Midbrain (tissue), 1 donor: ENCODE measurements at regions not wholly inside any gene's neighbourhood (a gene's known extent, or its start where the extent isn't known, plus 50 kb on each side); places are given as distances from the start of the nearest gene placed in this dataset.
A peak's percentile ranks its signal among the peaks of the same experiment; 100 is the strongest.
"Not testable (repeated sequence)": the region's sequence is repeated elsewhere in the genome, so short reads cannot be mapped to it uniquely, and the experiment has no call there.

Source experiments
- DNase-seq: peaks from one replicate; lab custom pipeline; 2025; lab: John Stamatoyannopoulos, UW

DNA sequence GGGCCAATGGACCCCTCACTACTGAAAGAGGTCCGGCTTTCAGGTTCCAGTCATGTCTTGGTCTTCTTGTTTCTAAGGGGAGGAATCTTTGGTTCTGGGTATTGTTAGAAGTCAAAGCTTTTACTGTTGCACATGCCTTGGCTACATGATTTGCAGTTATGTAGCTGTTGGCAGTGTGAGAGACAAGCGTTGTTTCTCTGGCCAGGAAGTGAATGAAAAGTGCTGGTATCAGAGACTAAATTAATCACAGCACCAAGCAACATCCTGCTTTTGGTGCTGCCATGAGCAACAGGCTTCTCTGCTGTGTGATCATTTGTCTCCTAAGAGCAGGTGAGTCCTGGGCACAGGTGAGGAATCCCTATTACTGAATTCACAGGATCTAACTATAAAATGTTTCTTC is 100.1 kb upstream of the PRSS3 start:
- DNase-seq = no peak

DNA sequence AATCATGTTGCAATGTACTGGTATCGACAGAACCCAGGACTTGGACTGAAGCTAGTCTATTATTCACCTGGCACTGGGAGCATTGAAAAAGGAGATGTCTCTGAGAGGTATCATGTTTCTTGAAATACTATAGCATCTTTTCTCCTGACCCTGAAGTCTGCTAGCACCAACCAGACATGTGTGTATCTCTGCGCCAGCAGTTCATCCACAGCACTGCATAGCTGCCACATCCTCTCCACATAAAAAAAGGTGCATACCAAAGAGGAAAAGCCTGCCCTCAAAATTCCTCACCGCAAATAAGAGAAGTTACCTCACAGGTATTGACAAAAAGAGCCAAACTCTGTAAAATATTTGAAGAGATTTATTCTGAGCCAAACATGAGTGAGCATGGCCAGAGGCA is 99.5 kb upstream of the PRSS3 start:
- DNase-seq = no peak

DNA sequence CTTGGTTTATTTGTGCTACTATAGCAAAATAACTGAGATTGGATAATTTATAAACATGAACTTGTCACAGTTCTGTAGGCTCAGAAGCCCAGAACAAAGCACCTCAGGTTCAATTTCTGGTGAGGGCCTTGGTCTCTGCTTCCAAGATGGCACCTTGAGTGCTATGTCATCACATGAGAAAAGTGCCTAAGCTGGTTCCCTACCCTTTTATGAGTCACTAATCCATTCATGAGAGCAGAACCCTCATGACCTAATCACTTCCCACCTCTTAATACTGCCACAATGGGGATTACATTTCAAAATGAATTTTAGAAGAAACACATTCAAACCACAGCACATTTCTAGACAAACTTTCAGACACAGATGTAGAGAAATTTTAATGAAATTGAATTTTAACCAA is 98.2 kb upstream of the PRSS3 start:
- no peak for DNase-seq

DNA sequence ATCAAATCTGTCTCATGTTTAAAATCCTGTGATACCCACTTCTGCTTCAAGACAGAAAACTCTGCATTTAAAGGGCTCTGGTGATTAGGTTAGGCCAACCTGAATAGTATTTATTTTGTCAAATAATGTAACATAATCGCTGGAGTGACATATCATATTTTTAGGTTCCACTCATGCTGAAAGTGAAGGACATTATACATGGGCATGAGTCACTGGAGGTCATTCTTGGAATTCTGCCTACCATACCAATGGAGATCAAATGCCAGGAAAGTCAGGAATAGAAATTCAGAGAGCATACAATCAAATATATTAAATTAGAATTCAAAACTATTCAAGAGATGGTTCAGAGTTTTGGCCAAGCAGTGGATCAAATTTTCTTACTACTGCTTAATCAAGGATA is 97.1 kb upstream of the PRSS3 start:
- DNase-seq = no peak

DNA sequence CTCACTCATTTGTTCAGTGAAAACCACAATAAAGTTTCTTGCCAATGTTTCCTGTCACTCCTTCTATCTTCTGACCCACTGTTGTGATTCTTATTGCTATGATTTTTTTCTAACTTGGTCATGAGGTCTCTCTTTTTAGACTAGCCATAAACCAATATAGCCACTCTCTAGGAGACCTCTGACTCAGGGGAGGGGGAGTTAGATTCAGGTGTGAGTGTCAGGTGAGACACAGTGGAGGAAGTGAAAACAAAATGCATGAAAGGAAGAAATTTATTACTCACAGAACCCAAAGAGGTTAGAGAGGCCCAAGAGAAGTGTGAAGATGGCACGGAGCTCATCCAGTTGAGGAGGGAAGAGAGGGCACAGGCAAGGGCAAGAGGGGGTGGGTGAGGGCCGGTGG is 94.4 kb upstream of the PRSS3 start:
- DNase-seq = not testable (repeated sequence)

DNA sequence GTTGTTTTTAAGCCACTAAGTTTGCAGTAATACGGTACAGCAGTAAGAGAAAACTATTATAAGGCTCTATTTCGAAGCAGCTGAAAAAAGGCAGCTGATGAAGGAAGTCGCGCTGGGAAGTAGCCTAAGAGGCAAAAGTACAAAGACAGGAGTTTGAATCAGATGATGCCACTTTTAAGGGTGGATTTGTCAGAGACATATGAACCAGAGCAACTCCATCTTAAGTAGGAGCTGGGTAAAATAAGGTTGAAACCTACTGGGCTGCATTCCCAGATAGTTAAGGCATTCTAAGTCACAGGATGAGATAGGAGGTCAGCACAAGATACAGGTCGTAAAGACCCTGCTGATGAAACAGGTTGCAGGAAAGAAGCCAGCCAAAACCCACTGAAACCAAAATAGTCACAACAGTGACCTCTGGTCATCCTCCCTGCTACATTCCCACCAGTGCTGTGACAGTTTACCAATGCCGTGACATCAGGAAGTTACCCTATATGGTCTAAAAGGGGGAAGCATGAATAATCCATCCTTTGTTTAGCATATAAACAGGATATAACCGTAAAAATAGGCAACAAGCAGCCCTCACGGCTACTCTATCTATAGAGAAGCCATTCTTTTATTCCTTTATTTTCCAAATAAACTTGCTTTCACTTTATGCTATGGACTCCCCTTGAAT is 91.8 kb upstream of the PRSS3 start:
- DNase-seq = no peak

DNA sequence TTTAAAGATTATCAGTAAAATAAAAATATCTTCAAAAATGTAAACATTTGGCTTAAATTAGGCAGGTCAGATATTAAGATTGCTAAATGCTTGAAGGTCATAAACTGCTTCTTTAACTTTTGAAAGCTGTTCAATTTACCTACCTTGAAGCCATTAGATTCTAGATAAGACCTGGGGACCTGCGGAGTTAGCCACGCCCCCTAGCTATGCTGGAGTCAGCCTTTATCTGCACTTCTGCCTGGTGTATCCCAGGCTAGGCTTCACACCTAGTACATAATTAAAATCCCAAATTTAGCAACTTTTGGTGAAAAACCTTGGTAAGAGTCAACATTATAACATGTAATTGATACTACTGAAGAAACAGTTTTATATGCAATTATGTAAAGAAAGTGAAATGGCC is 89.9 kb upstream of the PRSS3 start:
- DNase-seq = not testable (repeated sequence)

DNA sequence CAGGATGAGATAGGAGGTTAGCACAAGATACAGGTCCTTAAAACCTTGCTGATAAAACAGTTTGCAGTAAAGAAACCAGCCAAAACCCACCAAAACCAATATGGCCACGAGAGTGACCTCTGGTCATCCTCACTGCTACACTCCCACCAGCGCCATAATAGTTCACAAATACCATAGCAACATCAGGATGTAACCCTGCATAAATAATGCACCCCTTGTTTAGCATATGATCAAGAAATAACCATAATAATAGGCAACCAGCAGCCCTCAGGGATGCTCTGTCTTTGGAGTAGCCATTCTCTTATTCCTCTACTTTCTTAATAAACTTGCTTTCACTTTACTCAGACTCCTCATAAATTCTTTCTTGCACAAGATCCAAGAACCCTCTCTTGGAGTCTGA is 86.9 kb upstream of the PRSS3 start:
- no peak for DNase-seq

DNA sequence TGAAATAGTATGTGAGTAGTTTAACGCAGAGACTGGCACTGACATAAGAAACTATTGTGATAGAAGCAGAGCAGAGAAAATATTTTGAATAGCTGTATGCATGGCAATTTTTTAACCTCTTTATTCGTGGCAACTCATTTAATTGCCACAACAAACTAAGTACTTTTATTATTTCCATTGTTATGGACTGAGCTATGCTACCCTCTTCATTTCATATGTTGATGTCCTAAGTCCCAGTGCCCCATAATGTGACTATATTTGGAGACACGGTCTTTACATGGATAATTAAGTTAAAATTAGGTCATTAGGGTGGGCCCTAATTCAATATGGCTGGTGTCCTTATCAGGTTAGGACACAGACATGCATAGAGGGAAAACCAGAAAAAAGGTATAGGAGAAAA is 86.1 kb upstream of the PRSS3 start:
- DNase-seq = no peak

DNA sequence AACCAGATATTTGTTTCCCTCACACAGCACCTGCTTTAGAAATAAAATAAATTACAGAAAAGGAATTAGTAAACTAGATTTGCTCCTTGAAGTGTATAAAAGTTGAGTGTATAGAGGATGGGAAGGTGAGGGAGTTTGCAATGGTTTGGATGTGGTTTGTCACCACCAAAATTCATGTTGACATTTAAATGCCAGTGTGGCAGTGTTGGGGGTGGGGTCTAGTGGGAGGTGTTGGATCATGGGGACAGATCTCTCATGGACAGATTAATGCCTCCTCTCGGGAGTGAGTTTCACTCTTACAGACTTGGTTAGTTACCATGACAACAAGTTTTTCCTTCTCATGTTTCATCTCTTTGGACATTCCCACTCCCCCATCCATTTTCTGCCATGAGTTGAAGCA is 83.9 kb upstream of the PRSS3 start:
- not testable (repeated sequence) for DNase-seq

DNA sequence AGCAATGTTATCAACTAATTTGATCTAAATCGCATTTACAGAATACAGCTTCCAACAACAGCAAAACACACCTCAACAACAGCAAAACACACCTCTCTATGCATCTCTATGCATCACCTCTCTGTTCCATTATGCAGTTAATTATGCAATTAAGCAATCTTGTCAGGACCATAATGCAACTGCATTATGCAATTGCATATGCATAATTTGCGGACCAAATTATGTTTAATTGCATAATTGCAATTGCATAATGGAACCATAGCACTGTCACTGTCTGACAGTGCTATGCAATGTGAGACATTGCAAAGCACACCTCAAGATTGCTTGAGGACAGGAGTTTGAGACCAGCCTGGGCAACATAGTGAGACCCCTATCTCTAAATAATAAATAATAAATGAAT is 80.4 kb upstream of the PRSS3 start:
- DNase-seq = no peak

DNA sequence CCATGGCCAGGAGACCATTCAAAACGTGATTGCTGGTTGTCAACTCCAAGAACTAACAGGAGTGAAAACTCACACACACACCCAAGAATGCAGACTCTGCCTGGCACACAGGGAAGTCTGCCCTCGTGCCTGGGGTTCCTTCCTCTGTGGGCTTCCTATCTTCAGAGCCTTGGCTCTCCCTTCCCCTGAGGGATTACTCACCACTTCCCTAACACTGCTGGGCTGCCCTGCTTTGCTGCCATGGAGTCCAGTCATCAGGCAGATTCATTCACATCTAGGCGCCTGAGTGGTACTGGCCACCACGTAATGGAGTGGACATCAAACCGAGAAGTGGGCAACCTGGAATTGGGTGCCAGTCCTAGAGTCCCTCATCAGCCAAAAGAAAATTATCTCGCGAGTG is 76.4 kb upstream of the PRSS3 start:
- no peak for DNase-seq

DNA sequence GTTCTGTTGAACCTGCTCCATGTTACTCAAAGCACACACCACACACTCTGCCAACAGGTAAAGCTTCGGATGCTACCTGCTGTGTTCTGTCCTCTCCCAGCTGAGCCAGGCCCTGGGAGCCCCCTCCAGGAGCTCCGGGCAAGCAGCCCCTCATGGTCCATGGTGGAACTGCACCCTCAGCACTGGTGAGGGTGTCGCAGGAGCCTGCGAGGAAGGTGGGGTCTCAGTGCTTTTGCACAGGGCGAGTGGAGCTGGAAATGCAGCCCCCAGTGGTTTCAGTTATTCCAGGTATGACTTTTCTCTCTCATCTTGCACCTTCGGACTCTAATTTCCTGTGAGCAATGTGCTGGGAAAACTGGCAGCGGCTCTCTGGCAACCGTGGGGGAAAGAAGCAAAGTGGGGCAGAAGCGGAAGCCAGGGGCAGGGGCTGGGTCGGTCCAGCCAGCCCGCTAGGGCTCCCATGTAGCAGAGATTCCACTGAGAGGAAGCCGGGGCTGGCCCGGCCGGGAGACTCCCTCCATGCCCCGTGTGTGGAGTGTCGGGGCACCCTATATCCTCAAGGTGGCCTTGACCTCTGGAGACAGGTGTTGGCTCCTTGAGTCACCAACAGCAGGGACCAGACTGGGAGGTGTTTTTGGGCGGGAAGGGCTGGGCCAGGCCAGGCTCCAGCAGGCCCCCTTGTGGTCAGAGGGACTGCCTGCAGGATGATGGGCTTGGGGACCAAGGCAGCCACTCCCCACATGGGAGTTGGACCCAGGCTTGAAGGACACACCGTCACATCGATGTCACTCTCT is 75.6 kb upstream of the PRSS3 start:
- DNase-seq = no peak

DNA sequence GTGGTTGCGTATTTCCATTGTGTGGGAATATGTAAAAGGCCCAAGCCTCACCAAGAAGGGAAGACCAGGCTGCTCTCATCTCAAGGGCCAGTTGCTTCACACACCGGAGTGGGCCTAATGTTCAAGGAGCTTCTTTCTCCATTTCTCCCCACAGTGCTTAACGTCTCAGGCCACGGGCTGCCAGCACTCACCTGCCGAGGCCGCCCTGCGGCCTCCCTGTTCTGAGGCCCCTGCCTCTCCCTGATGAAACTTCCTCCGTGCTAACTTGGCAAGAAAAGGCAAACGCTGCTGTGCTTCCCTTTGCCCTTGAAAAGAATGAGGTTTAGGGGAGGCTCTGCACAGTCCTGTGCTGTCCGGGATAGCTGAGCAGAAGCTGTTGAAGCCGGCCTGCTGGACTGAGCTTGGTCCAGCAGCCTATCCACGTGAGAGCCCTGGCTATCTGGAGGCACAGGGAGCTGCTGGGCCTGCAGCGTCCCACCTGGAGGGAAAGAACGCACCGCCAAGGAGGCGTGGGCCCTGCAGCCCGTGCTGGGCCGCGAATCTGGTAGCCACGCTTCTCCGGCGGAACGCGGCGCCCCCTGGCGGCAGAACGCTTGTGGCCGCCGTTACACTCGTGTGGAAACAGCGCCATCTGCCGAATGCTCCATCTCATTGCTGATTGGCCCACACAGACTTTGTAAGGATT is 73.5 kb upstream of the PRSS3 start:
- peak; percentile 79 for DNase-seq

DNA sequence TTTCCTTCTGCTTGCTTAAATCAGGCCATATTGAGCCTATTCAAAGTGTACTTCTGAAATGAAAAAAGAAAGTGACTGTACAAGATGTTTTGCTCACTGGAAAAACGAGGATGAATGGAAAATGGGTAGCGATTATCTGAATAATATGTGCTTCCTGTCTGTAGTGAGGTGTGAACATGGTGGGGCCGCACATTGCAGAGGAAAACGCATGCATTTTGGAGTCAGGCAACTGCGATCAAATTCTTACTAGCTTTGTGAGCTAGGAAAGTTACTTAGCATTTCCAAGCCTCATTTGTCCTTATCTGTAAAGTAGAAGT is 73.0 kb upstream of the PRSS3 start:
- no peak for DNase-seq

DNA sequence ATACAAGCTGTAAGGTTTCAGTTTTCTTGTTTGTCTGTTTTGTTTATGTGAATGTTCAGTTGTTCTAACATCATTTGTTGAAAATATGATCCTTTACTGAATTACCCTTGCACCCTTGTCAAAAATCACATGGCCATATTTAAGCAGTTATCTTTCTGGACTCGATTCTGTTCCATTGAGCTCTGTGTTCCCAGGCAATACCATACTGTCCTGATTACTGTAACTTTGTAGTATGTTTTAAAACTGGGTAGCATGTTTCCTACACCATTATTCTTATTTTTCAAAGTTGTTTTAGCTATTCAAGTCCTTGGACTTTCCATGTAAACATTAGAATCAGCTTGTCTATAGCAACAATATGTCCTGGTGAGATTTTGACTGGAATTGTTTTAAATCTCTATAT is 66.7 kb upstream of the PRSS3 start:
- no peak for DNase-seq

DNA sequence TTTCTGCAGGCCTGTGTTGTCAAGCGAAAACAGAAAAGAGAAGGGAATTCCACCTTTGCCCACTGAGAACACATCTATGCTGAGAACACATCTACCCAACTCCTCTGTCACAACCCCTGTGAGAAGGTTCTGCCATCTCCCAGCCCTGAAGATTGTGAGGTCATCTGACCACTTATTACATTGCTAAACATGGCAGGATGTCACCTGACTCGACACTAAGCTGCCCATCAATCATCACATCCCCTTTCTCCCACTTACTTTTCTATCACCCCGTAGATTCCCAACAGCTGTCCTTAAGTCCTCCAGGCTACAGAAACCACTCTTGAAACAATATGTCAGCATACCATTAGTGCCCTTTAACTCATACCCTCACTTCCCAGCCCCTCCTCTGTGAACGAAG is 64.2 kb upstream of the PRSS3 start:
- DNase-seq = no peak

DNA sequence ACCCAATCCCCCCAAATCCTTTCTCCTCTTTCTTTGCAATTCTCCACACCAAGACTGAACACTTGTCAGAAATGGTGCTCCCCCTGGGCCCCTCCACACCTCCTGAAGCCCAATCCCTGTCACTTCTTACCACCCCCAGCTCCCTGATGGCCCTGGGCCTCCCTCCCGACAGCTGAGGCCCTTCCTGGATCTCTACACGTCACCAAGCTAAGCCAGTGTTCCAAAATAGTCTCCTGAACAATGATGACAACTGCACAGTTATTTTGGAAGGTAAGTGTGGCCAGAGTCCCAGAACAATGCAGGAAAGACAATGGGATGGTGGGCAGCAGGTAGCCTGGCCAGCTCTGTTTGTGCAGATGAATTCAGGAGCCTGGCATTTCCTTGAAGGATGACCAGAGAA is 63.7 kb upstream of the PRSS3 start:
- DNase-seq = no peak

DNA sequence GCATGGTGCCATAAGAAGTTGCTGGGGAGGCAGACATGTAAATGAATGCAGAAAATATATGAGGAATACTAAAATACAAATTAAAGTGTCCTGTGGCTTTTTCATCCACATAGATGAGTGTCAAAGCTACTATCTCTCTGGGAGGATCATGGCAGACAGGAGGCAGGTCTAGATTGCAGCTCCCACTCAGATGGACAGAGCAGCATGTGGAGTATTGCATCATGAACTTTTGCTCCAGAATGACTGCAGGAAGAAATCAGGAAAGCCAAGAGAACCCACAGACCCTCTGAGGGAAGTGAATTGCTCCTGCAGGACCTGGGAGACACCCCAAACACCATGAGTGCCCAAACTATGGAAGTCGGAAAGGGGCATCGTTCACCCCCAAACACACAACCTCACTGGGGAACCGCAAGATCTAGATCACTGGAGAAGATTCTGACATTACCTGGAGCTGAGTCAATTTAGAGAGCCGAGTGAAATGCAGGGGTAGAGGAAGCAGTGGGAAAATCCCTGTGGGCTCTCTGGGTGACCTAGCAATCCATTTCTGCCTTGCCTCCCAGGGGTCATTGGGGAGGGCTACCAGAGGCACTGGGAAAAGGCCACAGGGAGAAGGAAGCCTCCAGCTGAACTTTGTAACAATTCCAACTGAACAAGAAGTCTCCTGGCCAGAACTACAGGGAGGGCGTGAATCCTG is 61.0 kb upstream of the PRSS3 start:
- not testable (repeated sequence) for DNase-seq

DNA sequence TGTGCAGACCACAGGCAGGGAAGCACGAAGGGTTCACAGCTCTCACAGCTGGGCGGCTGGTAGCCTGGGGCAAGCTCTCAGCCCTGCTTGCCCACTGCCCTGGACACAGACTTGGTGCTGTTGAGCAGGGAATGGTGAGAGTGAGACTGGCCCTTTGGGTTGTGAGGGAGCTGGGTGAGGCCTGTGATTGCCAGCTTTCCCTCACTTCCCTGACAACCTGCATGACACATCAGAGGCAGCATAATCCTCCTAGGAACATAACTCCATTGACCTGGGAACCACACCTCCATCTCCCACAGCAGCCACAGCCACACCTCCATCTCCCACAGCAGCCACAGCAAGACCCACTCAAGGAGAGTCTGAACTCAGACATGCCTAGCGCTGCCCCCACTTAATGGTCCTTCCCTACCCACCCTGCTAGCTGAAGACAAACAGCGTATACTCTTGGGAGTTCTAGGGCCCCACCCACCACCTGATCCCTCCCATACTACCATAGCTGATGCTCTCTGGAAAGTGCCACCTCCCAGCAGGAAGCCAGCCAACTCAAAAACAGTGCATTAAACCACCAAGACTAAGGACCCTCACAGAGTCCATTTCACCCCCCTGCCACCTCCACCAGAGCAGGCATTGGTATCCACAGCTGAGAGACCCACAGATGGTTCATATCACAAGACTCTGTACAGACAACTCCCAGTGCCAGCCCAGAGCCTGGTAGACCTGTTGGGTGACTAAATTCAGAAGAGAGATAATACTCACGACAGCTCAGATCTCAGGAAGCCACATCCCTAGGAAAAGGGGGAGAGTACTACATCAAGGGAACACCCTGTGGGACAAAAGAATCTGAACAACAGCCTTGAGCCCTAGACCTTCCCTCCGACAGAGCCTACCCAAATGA is 60.2 kb upstream of the PRSS3 start:
- not testable (repeated sequence) for DNase-seq

DNA sequence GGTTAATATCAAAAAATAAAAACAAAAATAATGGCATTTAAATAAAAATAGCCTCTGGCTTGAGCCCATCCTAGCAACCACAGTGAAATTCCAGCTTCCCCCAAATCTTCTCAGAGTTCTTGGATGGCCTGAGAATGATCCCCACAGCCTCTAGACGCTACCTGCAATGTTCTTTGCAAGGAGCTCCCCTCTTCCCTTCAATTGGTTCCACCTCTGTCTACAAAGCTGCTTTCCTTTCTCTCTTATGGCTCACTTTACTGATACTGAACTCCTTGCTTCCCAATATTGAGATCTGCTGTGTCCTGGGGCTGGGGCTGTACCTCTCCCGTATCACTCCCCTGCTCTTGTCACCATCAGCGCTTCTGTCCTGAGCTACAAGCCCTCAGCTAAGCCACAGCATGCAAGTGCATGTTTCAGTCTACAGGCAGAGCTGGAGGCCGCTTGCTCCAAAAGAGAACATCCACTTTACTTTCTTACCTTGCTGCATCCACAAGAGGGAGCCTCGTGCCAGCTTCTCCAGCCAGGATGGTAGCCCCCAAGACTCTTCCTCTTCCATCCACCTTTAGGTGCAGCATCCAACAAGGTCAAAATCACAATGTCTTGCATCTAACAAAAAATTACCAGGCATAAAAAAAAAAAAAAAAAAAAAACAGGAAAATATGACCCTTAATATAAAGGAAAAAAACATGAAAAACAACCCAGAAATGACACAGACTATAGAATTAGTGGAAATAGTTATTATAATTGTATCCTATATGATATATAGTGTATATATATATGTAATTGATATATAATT is 57.4 kb upstream of the PRSS3 start:
- DNase-seq = peak; percentile 2
